ENCODE measurements at regions not wholly inside any gene's neighbourhood (a gene's known extent, or its start where the extent isn't known, plus 50 kb on each side); places are given as distances from the start of the nearest gene placed in this dataset.

GRCh38 chr1:67522001-67522441 is 91.8 kb upstream of the SERBP1 start:
- SMC1A ChIA-PET (ENCODE audit: uncharacterized antibody, unreplicated experiment) = no interaction called here
- BruUV-seq (replicated peaks) = no TSS peak

More at GRCh38 chr1:67522001-67522441, 91.8 kb upstream of the SERBP1 start:
- no peaks in the 10 kb centered on the region for H3K27me3 ChIP-seq (replicated peaks in 1 of 2; ENCODE audit: control insufficient read depth in 2 of 2, insufficient read depth in 2 of 2, low read length in 1 of 2)
- H2AFZ ChIP-seq (ENCODE audit: control insufficient read depth, low read depth, low read length) = no peak overlapping the region
- no peak for DNase-seq (ENCODE audit: low read depth, low spot score)
- in situ Hi-C loops (cut with MboI) (no loop called here), intact Hi-C loops (cut with micrococcal nuclease; ENCODE audit: unreplicated experiment) (no loop called here)
- no peaks in the 10 kb centered on the region; the same call in 2 of the 3 replicates for H3K9me3 ChIP-seq (replicated peaks; ENCODE audit: control insufficient read depth, insufficient read depth, low read length)
- H3K4me1 ChIP-seq (ENCODE audit: control insufficient read depth, insufficient read depth, low read length) = no peaks in the 10 kb centered on the region
- ChIA-PET CTCF (interaction anchor here (1.1 to 1.9 kb wide), 3 partner anchors 12 to 23 kb away, joined by 3 to 7 read pairs (median 3); no protein-coding TSS in a partner anchor), POLR2A (no interaction called here), RAD21 (ENCODE audit: unreplicated experiment) (no interaction called here)
- TF ChIP-seq ZSCAN29 (IDR thresholded peaks at IDR 0.05) (no peak), DPF2 (IDR thresholded peaks at IDR 0.05) (no peak), JUNB (IDR thresholded peaks at IDR 0.05) (no peak), RB1 (IDR thresholded peaks at IDR 0.05; ENCODE audit: borderline replicate concordance) (no peak), NR2F1 (conservative IDR thresholded peaks at IDR 0.05) (no peak), POLR2AphosphoS5 (IDR thresholded peaks at IDR 0.05; ENCODE audit: low read length) (no peak), MLLT1 (IDR thresholded peaks at IDR 0.05) (no peak), EP300 (IDR thresholded peaks at IDR 0.05; ENCODE audit: borderline replicate concordance in 1 of 2, control insufficient read depth in 1 of 2, low read depth in 2 of 2, low read length in 2 of 2) (no peak), EED (IDR thresholded peaks at IDR 0.05; ENCODE audit: low read depth) (no peak), MYC (IDR thresholded peaks at IDR 0.05; ENCODE audit: insufficient read depth, insufficient read length, insufficient replicate concordance, low read length, severe bottlenecking) (no peak), ASH2L (IDR thresholded peaks at IDR 0.05; ENCODE audit: borderline replicate concordance, low read depth) (no peak), PAX5 (IDR thresholded peaks at IDR 0.05; ENCODE audit: borderline replicate concordance, low read depth, low read length) (no peak), SRF (IDR thresholded peaks at IDR 0.05; ENCODE audit: low read depth in 2 of 2, low read length in 2 of 2) (no peak), BCL3 (IDR thresholded peaks at IDR 0.05; ENCODE audit: borderline replicate concordance, insufficient read depth, low read depth, low read length, poor library complexity, severe bottlenecking) (no peak), CREB1 (IDR thresholded peaks at IDR 0.05; ENCODE audit: low read depth) (no peak), FOS (IDR thresholded peaks at IDR 0.05; ENCODE audit: borderline replicate concordance, extremely low read depth, insufficient read length) (no peak), SP1 (IDR thresholded peaks at IDR 0.05; ENCODE audit: low read depth, low read length) (no peak), CBX3 (IDR thresholded peaks at IDR 0.05; ENCODE audit: borderline replicate concordance, low read depth) (no peak)
- TF ChIP-seq, protein P1, sequence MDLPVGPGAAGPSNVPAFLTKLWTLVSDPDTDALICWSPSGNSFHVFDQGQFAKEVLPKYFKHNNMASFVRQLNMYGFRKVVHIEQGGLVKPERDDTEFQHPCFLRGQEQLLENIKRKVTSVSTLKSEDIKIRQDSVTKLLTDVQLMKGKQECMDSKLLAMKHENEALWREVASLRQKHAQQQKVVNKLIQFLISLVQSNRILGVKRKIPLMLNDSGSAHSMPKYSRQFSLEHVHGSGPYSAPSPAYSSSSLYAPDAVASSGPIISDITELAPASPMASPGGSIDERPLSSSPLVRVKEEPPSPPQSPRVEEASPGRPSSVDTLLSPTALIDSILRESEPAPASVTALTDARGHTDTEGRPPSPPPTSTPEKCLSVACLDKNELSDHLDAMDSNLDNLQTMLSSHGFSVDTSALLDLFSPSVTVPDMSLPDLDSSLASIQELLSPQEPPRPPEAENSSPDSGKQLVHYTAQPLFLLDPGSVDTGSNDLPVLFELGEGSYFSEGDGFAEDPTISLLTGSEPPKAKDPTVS (IDR thresholded peaks at IDR 0.05; ENCODE audit: low read depth, low read length) = no peak
- H3K36me3 ChIP-seq (ENCODE audit: control insufficient read depth in 2 of 2, insufficient read depth in 2 of 2, low read length in 1 of 2) = no peaks in the 10 kb centered on the region
- 46% methylated on average over 4 of the region's 4 CpGs for WGBS (ENCODE audit: insufficient coverage, insufficient replicate concordance, low lambda C conversion rate, missing lambda C conversion rate)
- no peaks in the 10 kb centered on the region for H3K79me2 ChIP-seq (ENCODE audit: control insufficient read depth, insufficient read depth, low read length)
- no peak for ATAC-seq
- no peak overlapping the region for H3K9ac ChIP-seq (ENCODE audit: control insufficient read depth, insufficient read depth, low read length)
- H3K4me3 ChIP-seq = no peak overlapping the region
- no peaks in the 10 kb centered on the region for H4K20me1 ChIP-seq (ENCODE audit: control insufficient read depth, insufficient read depth)
- H3K27ac ChIP-seq (ENCODE audit: control insufficient read depth, insufficient read depth) = no peak overlapping the region
- H3K4me2 ChIP-seq (ENCODE audit: control insufficient read depth, insufficient read depth) = no peak overlapping the region
- FAIRE-seq = no peak

All from GM12878 (cell line).